Coronary artery (tissue), 2 donors: ENCODE measurements at regions not wholly inside any gene's neighbourhood (a gene's known extent, or its start where the extent isn't known, plus 50 kb on each side); places are given as distances from the start of the nearest gene placed in this dataset.

Experiments used
- DNase-seq: peaks from one replicate; pipeline ENCODE4 v3.0.0-alpha.2; 2017; ENCODE audit warnings: low spot score
- H3K27ac ChIP-seq, 2 donors: fragments of 200-600 bp; sonication (generic); one replicate each; pipeline ENCODE4 v1.5.1; 2016 to 2019
- H3K4me3 ChIP-seq: fragments of 200-600 bp; sonication (generic); 2 replicates; pipeline ENCODE4 v1.5.1; 2016; ENCODE audit warnings: mild to moderate bottlenecking, moderate library complexity
- CTCF ChIP-seq: fragments of 200-600 bp; sonication (generic); IDR thresholded peaks from one replicate; pipeline ENCODE4 v1.5.1; 2019; ENCODE audit warnings: antibody characterized with exemption

- Histone ChIP-seq H3K27ac (no peak overlapping the region), H3K4me3 (no peak overlapping the region)
- TF ChIP-seq CTCF: no peak
- DNase-seq: no peak
Observed at GRCh38 chr1:219310181-219310728, 136.6 kb downstream of the LYPLAL1 start.

GRCh38 chr1:219308367-219308766 is 134.7 kb downstream of the LYPLAL1 start:
- no peak for TF ChIP-seq CTCF
- Histone ChIP-seq H3K4me3 (no peak overlapping the region), H3K27ac (no peak overlapping the region)
- no peak for DNase-seq

GRCh38 chr1:219304227-219305226 is 130.8 kb downstream of the LYPLAL1 start:
- peak overlapping the region; percentile 58 for H3K4me3 ChIP-seq
- DNase-seq: peak; percentile 77
- H3K27ac ChIP-seq: peak overlapping the region; percentile 73 to 88
- TF ChIP-seq CTCF: no peak

- no peak overlapping the region for H3K4me3 ChIP-seq
- TF ChIP-seq CTCF: no peak
- DNase-seq: no peak
- no peak overlapping the region for H3K27ac ChIP-seq
Observed at GRCh38 chr1:219302697-219303096, 129.0 kb downstream of the LYPLAL1 start.

GRCh38 chr1:219299420-219299819 is 125.7 kb downstream of the LYPLAL1 start:
- no peak overlapping the region for H3K4me3 ChIP-seq
- TF ChIP-seq CTCF: no peak
- H3K27ac ChIP-seq: peak overlapping the region; percentile 41 to 67
- DNase-seq: no peak

GRCh38 chr1:219298571-219299148 is 125.0 kb downstream of the LYPLAL1 start:
- Histone ChIP-seq H3K4me3 (no peak overlapping the region), H3K27ac (peak overlapping the region; percentile 41 to 77)
- DNase-seq: no peak
- no peak for TF ChIP-seq CTCF
